CD14-positive monocyte (primary cell): ENCODE measurements at regions not wholly inside any gene's neighbourhood (a gene's known extent, or its start where the extent isn't known, plus 50 kb on each side); places are given as distances from the start of the nearest gene placed in this dataset.

Source experiments
- DNase-seq, 3 donors: peaks; one replicate each; pipeline ENCODE4 v3.0.0-alpha.2; 2011 to 2022
- H2AFZ ChIP-seq: 2 replicates; pipeline ENCODE4 v1.6.0; 2012; ENCODE audit warnings: mild to moderate bottlenecking, low read depth, low read length, inconsistent platforms; ENCODE audit not compliant: insufficient read depth, poor library complexity, severe bottlenecking
- H3K27ac ChIP-seq, 2 donors: 1 replicate in 1 of 2; 2 replicates in 1 of 2; pipeline ENCODE4 v1.5.1; 2012 to 2013; ENCODE audit warnings: low read length in 2 of 2, control low read depth in 1 of 2, inconsistent platforms in 1 of 2, low read depth in 1 of 2, mild to moderate bottlenecking in 1 of 2
- H3K27me3 ChIP-seq, 2 donors: one replicate each; pipeline versions ENCODE4 v1.6.0 to v1.6.1; 2011 to 2013; ENCODE audit warnings: low read length in 2 of 2; ENCODE audit not compliant: control insufficient read depth in 2 of 2, insufficient read depth in 2 of 2
- H3K36me3 ChIP-seq, 2 donors: replicated peaks in 1 of 2; 1 replicate in 1 of 2; 2 replicates in 1 of 2; pipeline versions ENCODE4 v1.5.1 to v1.6.1; 2012 to 2013; ENCODE audit warnings: low read length in 2 of 2, control low read depth in 1 of 2, inconsistent platforms in 1 of 2, mild to moderate bottlenecking in 1 of 2; ENCODE audit not compliant: insufficient read depth in 2 of 2, control insufficient read depth in 1 of 2
- H3K4me1 ChIP-seq, 2 donors: 1 replicate in 1 of 2; 2 replicates in 1 of 2; pipeline versions ENCODE4 v1.5.1 to v1.6.1; 2012 to 2013; ENCODE audit warnings: low read length in 2 of 2, control low read depth in 1 of 2, inconsistent platforms in 1 of 2, mild to moderate bottlenecking in 1 of 2, moderate library complexity in 1 of 2; ENCODE audit not compliant: insufficient read depth in 2 of 2, control insufficient read depth in 1 of 2
- H3K4me2 ChIP-seq: replicated peaks from 2 replicates; pipeline ENCODE3; 2012; ENCODE audit warnings: low read length, moderate library complexity, mild to moderate bottlenecking; ENCODE audit not compliant: poor library complexity, severe bottlenecking; ENCODE audit errors: extremely low read depth
- H3K4me3 ChIP-seq, 3 experiments: fragments of 200-600 bp in 1 of 3; sonication (generic) in 1 of 3; replicated peaks in 1 of 3; 1 replicate in 2 of 3; 2 replicates in 1 of 3; pipeline ENCODE4 v1.5.1; 2011 to 2013; ENCODE audit warnings: low read length in 3 of 3, mild to moderate bottlenecking in 3 of 3, control low read depth in 2 of 3, low read depth in 2 of 3, inconsistent platforms in 1 of 3, moderate library complexity in 1 of 3
- H3K79me2 ChIP-seq: 2 replicates; pipeline ENCODE4 v1.6.0; 2012; ENCODE audit warnings: mild to moderate bottlenecking, control low read depth, inconsistent platforms, low read length, moderate library complexity; ENCODE audit not compliant: insufficient read depth
- H3K9ac ChIP-seq: 2 replicates; pipeline ENCODE4 v1.6.0; 2017; ENCODE audit warnings: low read length, mild to moderate bottlenecking; ENCODE audit not compliant: insufficient read depth, poor library complexity, severe bottlenecking
- H3K9me3 ChIP-seq, 2 donors: replicated peaks in 1 of 2; 1 replicate in 1 of 2; 2 replicates in 1 of 2; pipeline versions ENCODE4 v1.5.1 to v1.6.1; 2012 to 2013; ENCODE audit warnings: low read length in 2 of 2, control low read depth in 1 of 2; ENCODE audit not compliant: control insufficient read depth in 1 of 2, insufficient read depth in 1 of 2
- H4K20me1 ChIP-seq: 2 replicates; pipeline ENCODE4 v1.6.0; 2012; ENCODE audit warnings: mild to moderate bottlenecking, low read length, control low read depth, moderate library complexity; ENCODE audit not compliant: insufficient read depth
- H3K27ac Mint-ChIP-seq, 7 donors: one replicate each; pipeline ENCODE4 v1.8.0; 2020; ENCODE audit warnings: mild to moderate bottlenecking in 7 of 7, mixed read lengths in 7 of 7, moderate library complexity in 6 of 7, inconsistent platforms in 2 of 7
- H3K27me3 Mint-ChIP-seq, 3 donors: one replicate each; pipeline ENCODE4 v1.8.0; 2021 to 2022; ENCODE audit warnings: low read depth in 3 of 3, mild to moderate bottlenecking in 3 of 3, mixed read lengths in 3 of 3, moderate library complexity in 3 of 3, inconsistent platforms in 1 of 3
- H3K36me3 Mint-ChIP-seq, 2 donors: one replicate each; pipeline ENCODE4 v1.8.0; 2020; ENCODE audit warnings: mixed read lengths in 2 of 2, inconsistent platforms in 1 of 2, mild to moderate bottlenecking in 1 of 2
- H3K4me1 Mint-ChIP-seq: one replicate; pipeline ENCODE4 v1.8.0; 2020; ENCODE audit warnings: mild to moderate bottlenecking, mixed read lengths
- H3K4me3 Mint-ChIP-seq, 2 donors: one replicate each; pipeline ENCODE4 v1.8.0; 2020; ENCODE audit warnings: mild to moderate bottlenecking in 2 of 2, mixed read lengths in 2 of 2, moderate library complexity in 1 of 2
- H3K9me3 Mint-ChIP-seq, 7 donors: one replicate each; pipeline ENCODE4 v1.8.0; 2020 to 2022; ENCODE audit warnings: mixed read lengths in 7 of 7, mild to moderate bottlenecking in 6 of 7, moderate library complexity in 6 of 7, inconsistent platforms in 2 of 7
- WGBS: methylation state at CpG from one replicate; pipeline ENCODE4 v1.1.5; 2013; ENCODE audit warnings: missing lambda C conversion rate; ENCODE audit not compliant: insufficient coverage; 5-methylcytosine and 5-hydroxymethylcytosine counted together
- intact Hi-C, 2 donors: fragments of 100-400 bp; cut with micrococcal nuclease; formaldehyde crosslinking; loops; one replicate each; pipeline versions ENCODE4 v1.15.0 to v1.15.1; 2023
- TF ChIP-seq, protein P1 (sequence below): fragments of 200-600 bp; IDR thresholded peaks from one replicate; pipeline ENCODE4 v1.8.0; 2022; ENCODE audit warnings: antibody characterized with exemption, mild to moderate bottlenecking

DNA sequence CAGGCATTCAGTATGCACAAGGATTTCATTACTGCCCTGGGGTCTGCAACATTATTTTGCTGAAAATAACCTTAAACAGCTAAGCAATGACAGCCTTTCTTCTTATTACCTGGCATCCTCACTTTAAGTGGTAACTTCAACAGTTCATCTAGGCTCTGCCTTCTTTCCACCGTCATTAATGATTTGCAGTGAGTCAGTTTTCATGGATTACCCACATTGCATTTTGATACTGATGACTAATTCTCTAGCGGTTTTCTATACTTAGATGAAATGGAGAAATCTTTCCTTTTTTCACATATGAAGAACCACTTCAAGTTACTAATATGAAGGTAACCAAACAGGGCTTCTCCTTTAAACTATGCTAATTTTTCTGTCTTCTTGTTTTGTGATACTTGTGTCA lies 226.9 kb upstream of the TMPRSS15 start:
- H3K27me3 ChIP-seq, result no peaks in the 10 kb centered on the region
- Mint-ChIP-seq H3K4me1 (no peaks in the 10 kb centered on the region), H3K4me3 (no peak overlapping the region), H3K9me3 (peaks cover 0 to 8% (median 2%) of the 10 kb centered on the region in 7 donors), H3K36me3 (no peaks in the 10 kb centered on the region), H3K27ac (no peak overlapping the region), H3K27me3 (no peaks in the 10 kb centered on the region)
- no peaks in the 10 kb centered on the region for H3K36me3 ChIP-seq
- no peak for DNase-seq
- no peaks in the 10 kb centered on the region for H3K4me1 ChIP-seq
- no peaks in the 10 kb centered on the region for H3K9me3 ChIP-seq
- no peak overlapping the region for H3K9ac ChIP-seq
- no peak overlapping the region for H3K4me2 ChIP-seq
- intact Hi-C loops, result no loop called here
- H2AFZ ChIP-seq, result no peak overlapping the region
- TF ChIP-seq, protein P1, sequence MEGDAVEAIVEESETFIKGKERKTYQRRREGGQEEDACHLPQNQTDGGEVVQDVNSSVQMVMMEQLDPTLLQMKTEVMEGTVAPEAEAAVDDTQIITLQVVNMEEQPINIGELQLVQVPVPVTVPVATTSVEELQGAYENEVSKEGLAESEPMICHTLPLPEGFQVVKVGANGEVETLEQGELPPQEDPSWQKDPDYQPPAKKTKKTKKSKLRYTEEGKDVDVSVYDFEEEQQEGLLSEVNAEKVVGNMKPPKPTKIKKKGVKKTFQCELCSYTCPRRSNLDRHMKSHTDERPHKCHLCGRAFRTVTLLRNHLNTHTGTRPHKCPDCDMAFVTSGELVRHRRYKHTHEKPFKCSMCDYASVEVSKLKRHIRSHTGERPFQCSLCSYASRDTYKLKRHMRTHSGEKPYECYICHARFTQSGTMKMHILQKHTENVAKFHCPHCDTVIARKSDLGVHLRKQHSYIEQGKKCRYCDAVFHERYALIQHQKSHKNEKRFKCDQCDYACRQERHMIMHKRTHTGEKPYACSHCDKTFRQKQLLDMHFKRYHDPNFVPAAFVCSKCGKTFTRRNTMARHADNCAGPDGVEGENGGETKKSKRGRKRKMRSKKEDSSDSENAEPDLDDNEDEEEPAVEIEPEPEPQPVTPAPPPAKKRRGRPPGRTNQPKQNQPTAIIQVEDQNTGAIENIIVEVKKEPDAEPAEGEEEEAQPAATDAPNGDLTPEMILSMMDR, result no peak
- no peak overlapping the region for H3K4me3 ChIP-seq
- no CpG with 5 or more reads among the region's 2 CpGs for WGBS
- no peak overlapping the region for H3K27ac ChIP-seq
- H3K79me2 ChIP-seq, result no peaks in the 10 kb centered on the region
- H4K20me1 ChIP-seq, result no peaks in the 10 kb centered on the region

DNA sequence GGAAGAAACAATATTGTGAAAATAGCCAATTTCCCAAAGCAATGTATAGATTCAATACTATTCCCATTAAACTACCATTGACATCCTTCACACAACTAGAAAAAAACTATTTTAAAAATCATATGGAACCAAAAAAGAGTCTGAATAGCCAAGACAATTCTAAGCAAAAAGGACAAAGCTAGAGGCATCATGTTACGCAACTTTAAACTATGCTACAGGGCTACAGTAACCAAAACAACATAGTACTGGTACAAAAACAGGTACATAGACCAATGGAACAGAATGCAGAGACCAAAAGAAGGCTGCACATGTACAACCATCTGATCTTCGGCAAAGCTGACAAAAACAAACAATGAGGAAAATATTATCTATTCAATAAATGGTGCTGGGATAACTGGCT lies 233.3 kb upstream of the TMPRSS15 start:
- DNase-seq, result no peak
- Histone ChIP-seq H3K9me3 (no peaks in the 10 kb centered on the region), H4K20me1 (no peaks in the 10 kb centered on the region), H3K9ac (no peak overlapping the region), H3K36me3 (no peaks in the 10 kb centered on the region), H2AFZ (no peak overlapping the region), H3K27ac (no peak overlapping the region), H3K4me2 (no peak overlapping the region), H3K27me3 (no peaks in the 10 kb centered on the region), H3K4me3 (no peak overlapping the region), H3K4me1 (no peaks in the 10 kb centered on the region), H3K79me2 (no peaks in the 10 kb centered on the region)
- WGBS, result 86% methylated on average over 1 of the region's 2 CpGs
- Mint-ChIP-seq H3K4me3 (no peak overlapping the region), H3K4me1 (no peaks in the 10 kb centered on the region), H3K27me3 (no peaks in the 10 kb centered on the region), H3K27ac (no peak overlapping the region), H3K9me3 (peaks cover 0 to 8% (median 2%) of the 10 kb centered on the region in 7 donors), H3K36me3 (no peaks in the 10 kb centered on the region)
- TF ChIP-seq, protein P1, result no peak
- intact Hi-C loops, result no loop called here
